Hepatocyte (in vitro differentiated cells): ENCODE measurements at regions not wholly inside any gene's neighbourhood (a gene's known extent, or its start where the extent isn't known, plus 50 kb on each side); places are given as distances from the start of the nearest gene placed in this dataset.

Source experiments
- DNase-seq: peaks from one replicate; pipeline ENCODE4 v3.0.0-alpha.2; 2016; ENCODE audit warnings: low spot score
- H2AFZ ChIP-seq: fragments of 200-600 bp; sonication (generic); 2 replicates; pipeline ENCODE4 v1.6.0; 2016; ENCODE audit warnings: antibody characterized with exemption, mild to moderate bottlenecking
- H3K27ac ChIP-seq: fragments of 200-600 bp; sonication (generic); 2 replicates; pipeline ENCODE4 v1.5.1; 2016; ENCODE audit warnings: mild to moderate bottlenecking
- H3K27me3 ChIP-seq: fragments of 200-600 bp; sonication (generic); 2 replicates; pipeline ENCODE4 v1.6.1; 2016
- H3K36me3 ChIP-seq: fragments of 200-600 bp; sonication (generic); replicated peaks from 2 replicates; pipeline ENCODE4 v1.5.1; 2016; ENCODE audit warnings: low read depth; ENCODE audit not compliant: insufficient read depth
- H3K4me1 ChIP-seq: fragments of 200-600 bp; sonication (generic); 2 replicates; pipeline ENCODE4 v1.5.1; 2016; ENCODE audit warnings: mild to moderate bottlenecking, moderate library complexity; ENCODE audit not compliant: insufficient read depth
- H3K4me2 ChIP-seq: fragments of 200-600 bp; sonication (generic); 2 replicates; pipeline ENCODE4 v1.6.0; 2016
- H3K4me3 ChIP-seq: fragments of 200-600 bp; sonication (generic); 2 replicates; pipeline ENCODE4 v1.5.1; 2016; ENCODE audit warnings: mild to moderate bottlenecking
- H3K79me2 ChIP-seq: fragments of 200-600 bp; sonication (generic); 2 replicates; pipeline ENCODE4 v1.6.0; 2017; ENCODE audit warnings: mild to moderate bottlenecking
- H3K9me2 ChIP-seq: fragments of 200-600 bp; sonication (generic); replicated peaks from 2 replicates; pipeline ENCODE4 v1.6.0; 2017; ENCODE audit warnings: mild to moderate bottlenecking; ENCODE audit not compliant: insufficient read depth
- H3K9me3 ChIP-seq: fragments of 200-600 bp; sonication (generic); 2 replicates; pipeline ENCODE4 v1.5.1; 2016; ENCODE audit warnings: low read depth, mild to moderate bottlenecking
- H4K20me1 ChIP-seq: fragments of 200-600 bp; sonication (generic); 2 replicates; pipeline ENCODE4 v1.6.0; 2016; ENCODE audit warnings: mild to moderate bottlenecking; ENCODE audit not compliant: insufficient read depth, poor library complexity, severe bottlenecking
- CTCF ChIP-seq: fragments of 200-600 bp; sonication (generic); IDR thresholded peaks from 2 replicates; pipeline ENCODE4 v1.5.1; 2016; ENCODE audit warnings: antibody characterized with exemption, mild to moderate bottlenecking; ENCODE audit not compliant: poor library complexity
- EZH2 ChIP-seq: fragments of 200-600 bp; sonication (generic); IDR thresholded peaks from 2 replicates; pipeline ENCODE4 v1.6.1; 2016; ENCODE audit warnings: antibody characterized with exemption, mild to moderate bottlenecking, borderline replicate concordance
- EZH2phosphoT487 ChIP-seq: fragments of 200-600 bp; sonication (generic); IDR thresholded peaks from one replicate; pipeline ENCODE4 v1.6.1; 2018; ENCODE audit warnings: antibody characterized with exemption, mild to moderate bottlenecking, low read depth, moderate library complexity; ENCODE audit not compliant: unreplicated experiment, severe bottlenecking
- WGBS: methylation state at CpG from one replicate; pipeline ENCODE4 v1.1.6; 2016; ENCODE audit warnings: low lambda C conversion rate; ENCODE audit errors: missing lambda C conversion rate; 5-methylcytosine and 5-hydroxymethylcytosine counted together

GRCh38 chr10:118455181-118455695 is 113.1 kb upstream of the FAM204A start:
- Histone ChIP-seq H3K4me3 (no peak overlapping the region), H3K79me2 (no peaks in the 10 kb centered on the region), H3K4me1 (no peaks in the 10 kb centered on the region), H3K9me3 (no peaks in the 10 kb centered on the region), H4K20me1 (no peaks in the 10 kb centered on the region), H3K4me2 (no peak overlapping the region), H2AFZ (no peak overlapping the region), H3K9me2 (no peaks in the 10 kb centered on the region), H3K27me3 (no peaks in the 10 kb centered on the region), H3K27ac (no peak overlapping the region), H3K36me3 (no peaks in the 10 kb centered on the region)
- TF ChIP-seq EZH2 (no peak), CTCF (no peak), EZH2phosphoT487 (no peak)
- 74% methylated on average over 6 of the region's 6 CpGs for WGBS
- DNase-seq, result no peak

GRCh38 chr10:118454211-118454610 is 112.1 kb upstream of the FAM204A start:
- no peak for TF ChIP-seq EZH2phosphoT487
- no peak for TF ChIP-seq EZH2
- no peak for TF ChIP-seq CTCF
- H4K20me1 ChIP-seq, result no peaks in the 10 kb centered on the region
- no peak overlapping the region for H2AFZ ChIP-seq
- no peaks in the 10 kb centered on the region for H3K9me3 ChIP-seq
- H3K4me1 ChIP-seq, result no peaks in the 10 kb centered on the region
- no peak for DNase-seq
- H3K27ac ChIP-seq, result no peak overlapping the region
- H3K36me3 ChIP-seq, result no peaks in the 10 kb centered on the region
- H3K4me2 ChIP-seq, result no peak overlapping the region
- no peaks in the 10 kb centered on the region for H3K27me3 ChIP-seq
- no peaks in the 10 kb centered on the region for H3K79me2 ChIP-seq
- no peaks in the 10 kb centered on the region for H3K9me2 ChIP-seq
- no peak overlapping the region for H3K4me3 ChIP-seq
- 42% methylated on average over 2 of the region's 2 CpGs for WGBS

GRCh38 chr10:118452098-118452497 is 110.0 kb upstream of the FAM204A start:
- Histone ChIP-seq H3K79me2 (no peaks in the 10 kb centered on the region), H3K4me3 (no peak overlapping the region), H3K4me2 (no peak overlapping the region), H3K27me3 (no peaks in the 10 kb centered on the region), H3K9me2 (no peaks in the 10 kb centered on the region), H3K9me3 (no peaks in the 10 kb centered on the region), H3K36me3 (no peaks in the 10 kb centered on the region), H3K27ac (no peak overlapping the region), H3K4me1 (no peaks in the 10 kb centered on the region), H4K20me1 (no peaks in the 10 kb centered on the region), H2AFZ (no peak overlapping the region)
- no peak for DNase-seq
- TF ChIP-seq CTCF (no peak), EZH2 (no peak), EZH2phosphoT487 (no peak)

GRCh38 chr10:118449521-118449920 is 107.4 kb upstream of the FAM204A start:
- H3K9me3 ChIP-seq, result no peaks in the 10 kb centered on the region
- no peaks in the 10 kb centered on the region for H3K79me2 ChIP-seq
- H3K4me3 ChIP-seq, result no peak overlapping the region
- H4K20me1 ChIP-seq, result no peaks in the 10 kb centered on the region
- WGBS, result 79% methylated on average over 9 of the region's 9 CpGs
- no peak for DNase-seq
- no peaks in the 10 kb centered on the region for H3K36me3 ChIP-seq
- TF ChIP-seq EZH2 (no peak), CTCF (no peak), EZH2phosphoT487 (no peak)
- no peak overlapping the region for H2AFZ ChIP-seq
- no peaks in the 10 kb centered on the region for H3K27me3 ChIP-seq
- H3K9me2 ChIP-seq, result no peaks in the 10 kb centered on the region
- H3K4me2 ChIP-seq, result no peak overlapping the region
- no peaks in the 10 kb centered on the region for H3K4me1 ChIP-seq
- H3K27ac ChIP-seq, result no peak overlapping the region
